RWPE1 (cell line): ENCODE measurements at regions not wholly inside any gene's neighbourhood (a gene's known extent, or its start where the extent isn't known, plus 50 kb on each side); places are given as distances from the start of the nearest gene placed in this dataset.

ENCODE experiments used
- CTCF ChIA-PET: fragments of 350-600 bp; sonication (Branson Sonifier 250); formaldehyde crosslinking; extraction: SDS; loops from one replicate; lab custom pipeline; 2021; lab: Yijun Ruan, JAX
- POLR2A ChIA-PET: fragments of 400-600 bp; formaldehyde crosslinking; extraction: SDS; loops from one replicate; lab custom pipeline; 2020; ENCODE audit warnings: antibody characterized with exemption; ENCODE audit not compliant: low non-redundant PET; lab: Yijun Ruan, JAX
- DNase-seq: peaks from one replicate; pipeline ENCODE4 v3.0.0; 2012; ENCODE audit warnings: low spot score
- H3K27ac ChIP-seq: fragments of 450-650 bp; 2 replicates; pipeline ENCODE4 v1.5.1; 2017
- TF ChIP-seq, protein P1 (sequence below): fragments of 450-650 bp; conservative IDR thresholded peaks from 2 replicates; pipeline ENCODE4 v1.5.1; 2017; ENCODE audit warnings: low read depth, mild to moderate bottlenecking

DNA sequence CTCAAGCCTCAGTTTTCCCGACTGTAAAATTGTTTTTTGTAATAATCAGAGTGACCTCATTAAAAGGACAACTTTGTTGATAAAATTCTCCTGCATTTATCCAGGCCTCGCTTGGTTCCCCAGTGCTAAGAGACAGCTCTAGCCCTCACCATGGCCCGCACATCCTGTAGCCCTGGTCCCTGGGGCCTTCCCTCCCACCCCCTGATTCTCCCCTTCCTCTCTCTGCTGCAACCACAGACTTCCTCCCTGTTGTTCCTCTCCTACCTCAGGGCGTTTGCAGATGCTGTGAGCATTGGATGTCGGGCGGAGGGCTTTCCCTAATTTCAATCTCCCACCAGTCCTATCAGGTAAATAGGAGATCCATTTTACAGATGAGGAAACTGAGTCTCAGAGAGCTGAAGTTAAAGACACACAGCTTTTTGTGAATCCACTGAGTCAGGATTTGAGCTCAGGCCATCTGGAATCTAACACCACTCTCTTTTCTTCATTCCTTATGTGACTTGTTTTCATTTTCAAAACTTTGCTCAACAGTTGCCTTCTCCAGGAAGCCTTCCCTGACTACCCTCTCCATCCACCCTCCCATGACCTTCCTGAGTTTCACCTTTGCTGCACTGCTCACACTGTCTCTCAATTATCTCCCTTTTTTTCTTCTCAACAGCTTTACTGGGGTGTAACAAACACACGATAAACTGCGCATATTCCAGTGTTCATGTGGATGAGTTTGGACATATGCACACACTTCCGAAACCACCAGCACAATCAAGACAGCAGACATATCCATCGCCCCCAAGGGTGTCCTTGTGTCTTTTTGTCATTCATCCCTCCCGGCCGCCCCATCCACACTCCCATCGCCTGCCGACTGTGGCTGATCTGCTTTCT lies 107.1 kb downstream of the CEBPB start:
- ChIA-PET CTCF (no interaction called here), POLR2A (no interaction called here)
- H3K27ac ChIP-seq: peak overlapping the region; percentile 57
- no peak for DNase-seq
- TF ChIP-seq, protein P1, sequence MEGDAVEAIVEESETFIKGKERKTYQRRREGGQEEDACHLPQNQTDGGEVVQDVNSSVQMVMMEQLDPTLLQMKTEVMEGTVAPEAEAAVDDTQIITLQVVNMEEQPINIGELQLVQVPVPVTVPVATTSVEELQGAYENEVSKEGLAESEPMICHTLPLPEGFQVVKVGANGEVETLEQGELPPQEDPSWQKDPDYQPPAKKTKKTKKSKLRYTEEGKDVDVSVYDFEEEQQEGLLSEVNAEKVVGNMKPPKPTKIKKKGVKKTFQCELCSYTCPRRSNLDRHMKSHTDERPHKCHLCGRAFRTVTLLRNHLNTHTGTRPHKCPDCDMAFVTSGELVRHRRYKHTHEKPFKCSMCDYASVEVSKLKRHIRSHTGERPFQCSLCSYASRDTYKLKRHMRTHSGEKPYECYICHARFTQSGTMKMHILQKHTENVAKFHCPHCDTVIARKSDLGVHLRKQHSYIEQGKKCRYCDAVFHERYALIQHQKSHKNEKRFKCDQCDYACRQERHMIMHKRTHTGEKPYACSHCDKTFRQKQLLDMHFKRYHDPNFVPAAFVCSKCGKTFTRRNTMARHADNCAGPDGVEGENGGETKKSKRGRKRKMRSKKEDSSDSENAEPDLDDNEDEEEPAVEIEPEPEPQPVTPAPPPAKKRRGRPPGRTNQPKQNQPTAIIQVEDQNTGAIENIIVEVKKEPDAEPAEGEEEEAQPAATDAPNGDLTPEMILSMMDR: no peak

DNA sequence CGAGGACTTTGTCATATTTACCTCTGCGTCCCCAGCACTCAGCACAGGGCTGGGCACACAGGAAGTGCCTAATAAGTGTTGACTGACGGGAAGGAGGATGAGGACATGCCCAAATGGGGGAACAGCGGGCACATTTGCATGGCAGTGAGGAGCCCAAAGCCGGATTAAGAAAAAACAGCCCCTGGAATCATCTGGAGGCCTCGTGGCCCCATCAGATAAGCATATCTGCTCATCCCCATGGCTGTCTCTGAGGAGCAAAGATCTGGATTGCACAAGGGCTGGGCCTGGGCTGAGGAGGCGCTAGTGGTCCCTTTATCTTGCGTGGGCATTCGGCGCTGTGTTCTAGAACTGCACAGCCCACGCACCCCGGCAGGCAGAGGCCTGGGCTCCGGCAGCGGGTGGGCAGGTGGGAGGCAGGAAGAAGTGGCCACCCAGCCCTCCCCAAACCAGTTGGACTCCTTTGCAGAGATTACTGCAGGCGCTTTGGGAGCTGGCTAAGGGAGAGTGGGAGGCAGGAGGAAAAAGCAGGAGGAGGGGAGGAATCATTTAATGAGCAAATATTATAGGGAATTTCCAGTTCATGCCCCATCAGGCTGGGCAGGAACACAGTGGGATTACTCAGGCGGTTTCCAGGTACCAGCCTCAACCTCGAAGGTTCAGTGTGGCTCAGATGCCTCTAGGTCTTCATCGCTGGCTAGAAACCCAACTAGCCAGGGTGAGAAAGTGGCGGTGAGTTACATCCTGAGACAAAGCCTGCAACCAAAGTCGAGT lies 108.1 kb downstream of the CEBPB start:
- H3K27ac ChIP-seq: peak overlapping the region; percentile 12; the same call in 1 of the 2 replicates
- ChIA-PET CTCF (interaction anchor here (0.6 kb wide), 1 partner anchor 1928 kb away, joined by 3 read pairs; no protein-coding TSS in a partner anchor), POLR2A (no interaction called here)
- DNase-seq: no peak
- TF ChIP-seq, protein P1: no peak

DNA sequence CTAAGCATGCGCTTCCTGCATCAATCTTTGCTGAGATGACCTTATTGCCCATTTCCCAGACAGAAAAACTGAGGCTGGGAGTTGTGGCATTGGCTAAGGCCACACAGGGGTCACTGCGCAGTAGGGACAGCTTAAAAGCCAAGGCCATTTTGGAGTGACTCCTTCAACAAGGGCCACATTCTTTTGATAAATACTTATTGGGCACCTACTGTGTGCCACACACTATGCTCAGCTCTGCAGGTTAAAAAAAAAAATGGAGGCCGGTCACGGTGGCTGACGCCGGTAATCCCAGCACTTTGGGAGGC lies 108.6 kb downstream of the CEBPB start:
- no peak overlapping the region for H3K27ac ChIP-seq
- ChIA-PET CTCF (interaction anchor here (0.6 to 0.7 kb wide), 2 partner anchors 43 to 1927 kb away, joined by 3 read pairs; no protein-coding TSS in a partner anchor), POLR2A (no interaction called here)
- TF ChIP-seq, protein P1: no peak
- DNase-seq: no peak

DNA sequence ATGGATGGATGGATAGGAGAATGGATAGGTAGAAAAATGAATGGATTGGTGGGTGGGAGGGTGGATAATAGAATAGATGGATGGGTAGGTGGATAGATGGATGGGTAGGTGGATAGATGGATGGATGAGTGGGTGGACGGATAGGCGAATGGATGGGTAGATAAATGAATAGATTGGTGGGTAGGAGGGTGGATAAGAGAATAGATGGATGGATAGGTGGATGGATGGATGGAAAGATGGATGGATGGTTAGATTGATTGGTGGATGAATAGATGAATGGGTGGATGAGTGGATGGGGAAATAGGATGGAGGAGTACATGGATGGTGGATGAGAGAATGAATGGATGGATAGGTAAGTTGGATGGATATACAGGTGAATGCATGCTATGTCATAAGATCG lies 110.5 kb downstream of the CEBPB start:
- TF ChIP-seq, protein P1: no peak
- CTCF ChIA-PET: no interaction called here
- H3K27ac ChIP-seq: no peak overlapping the region
- POLR2A ChIA-PET: no interaction called here
- DNase-seq: no peak

DNA sequence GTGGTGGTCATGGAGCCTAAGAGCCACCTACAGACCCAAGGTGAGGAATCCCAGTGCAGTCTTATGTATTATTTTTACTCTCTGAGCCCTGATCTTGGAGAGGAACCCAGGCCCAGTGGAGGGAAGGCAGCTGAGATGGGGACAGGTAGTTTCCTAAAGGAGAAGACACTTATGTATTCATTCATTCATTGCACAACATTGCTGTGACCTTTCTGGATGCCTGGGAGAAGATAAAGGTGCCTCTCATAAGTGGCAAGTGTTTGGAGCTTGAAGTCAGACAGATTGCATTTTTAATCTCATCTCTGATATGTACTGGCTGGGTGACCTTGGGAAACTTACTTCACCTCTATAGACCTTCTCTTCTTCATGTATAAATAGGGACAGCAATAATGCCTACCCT lies 111.1 kb downstream of the CEBPB start:
- CTCF ChIA-PET: no interaction called here
- TF ChIP-seq, protein P1: no peak

DNA sequence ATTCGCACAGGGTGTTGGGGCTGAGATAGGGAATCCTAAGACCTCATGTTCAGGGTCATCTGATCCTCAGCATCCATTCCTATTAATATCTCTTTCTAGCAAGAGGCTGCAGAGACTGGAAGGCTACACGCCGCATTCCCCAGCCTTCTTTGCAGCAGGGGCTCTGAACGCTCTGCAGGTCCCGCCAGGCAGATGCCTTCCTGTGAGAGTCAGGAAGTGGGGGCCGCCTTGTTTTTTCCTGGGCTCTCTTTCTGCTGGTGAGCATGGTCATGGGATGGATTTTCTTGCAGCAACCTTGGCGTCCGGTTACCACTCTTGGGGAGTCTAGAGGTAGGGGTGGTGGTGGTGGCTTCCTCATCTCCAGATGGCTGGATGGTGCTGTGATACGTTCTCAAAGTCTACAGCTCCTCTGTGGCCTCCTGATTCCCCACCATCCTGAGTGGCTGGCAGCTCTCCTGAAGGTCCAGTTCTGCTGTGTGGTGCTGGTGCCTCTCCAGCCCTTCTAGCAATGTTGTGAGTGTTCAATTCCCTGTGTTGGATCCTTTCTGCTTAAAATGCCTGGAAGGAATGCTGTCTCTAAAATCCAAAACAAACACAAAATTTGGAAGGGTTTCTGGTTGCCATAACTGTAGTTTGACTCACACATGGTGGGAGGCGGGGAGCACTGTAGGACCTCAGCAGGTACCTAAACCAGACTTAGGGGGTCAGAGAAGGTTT lies 111.9 kb downstream of the CEBPB start:
- CTCF ChIA-PET: interaction anchor here (0.9 to 1.0 kb wide), 2 partner anchors 10 to 111 kb away, joined by 3 to 4 read pairs; no protein-coding TSS in a partner anchor
- POLR2A ChIA-PET: no interaction called here
- no peak for DNase-seq
- TF ChIP-seq, protein P1: no peak
- H3K27ac ChIP-seq: no peak overlapping the region

More for the DNA sequence above, 111.1 kb downstream of the CEBPB start:
- POLR2A ChIA-PET: no interaction called here
- no peak overlapping the region for H3K27ac ChIP-seq
- no peak for DNase-seq
